Colonic mucosa (tissue), 4 donors: ENCODE measurements at regions not wholly inside any gene's neighbourhood (a gene's known extent, or its start where the extent isn't known, plus 50 kb on each side); places are given as distances from the start of the nearest gene placed in this dataset.

ENCODE experiments used
- DNase-seq: peaks from one replicate; pipeline ENCODE4 v3.0.0-alpha.2; 2020
- H3K27ac ChIP-seq: fragments of 200-600 bp; one replicate; pipeline ENCODE4 v1.8.0; 2021
- H3K27me3 ChIP-seq: fragments of 200-600 bp; one replicate; pipeline ENCODE4 v1.8.0; 2021
- H3K36me3 ChIP-seq: fragments of 200-600 bp; one replicate; pipeline ENCODE4 v1.8.0; 2021
- H3K4me1 ChIP-seq: fragments of 200-600 bp; one replicate; pipeline ENCODE4 v1.8.0; 2021; ENCODE audit warnings: mild to moderate bottlenecking
- H3K4me3 ChIP-seq: fragments of 200-600 bp; one replicate; pipeline ENCODE4 v1.8.0; 2021
- H3K9ac ChIP-seq, 2 donors: one replicate each; pipeline ENCODE4 v1.7.0; 2013; ENCODE audit warnings: control low read depth in 2 of 2, low read depth in 2 of 2, low read length in 2 of 2
- H3K9me3 ChIP-seq: fragments of 200-600 bp; one replicate; pipeline ENCODE4 v1.8.0; 2021
- CTCF ChIP-seq: fragments of 200-600 bp; IDR thresholded peaks from one replicate; pipeline ENCODE4 v1.8.0; 2022; ENCODE audit warnings: antibody characterized with exemption, mild to moderate bottlenecking
- intact Hi-C: fragments of 100-400 bp; cut with DNase I; formaldehyde crosslinking; loops from one replicate; pipeline ENCODE4 v1.14.1; 2022
- donor health status: healthy.
- donor health status: DM: no; HTN: no; CAD: no.
- donor health status: DM: no; HTN: no; CAD: no.

- TF ChIP-seq CTCF: no peak
- DNase-seq: no peak
- no peaks in the 10 kb centered on the region for H3K36me3 ChIP-seq
- H3K4me3 ChIP-seq: no peak overlapping the region
- no peak overlapping the region for H3K9ac ChIP-seq
- H3K9me3 ChIP-seq: no peaks in the 10 kb centered on the region
- no peaks in the 10 kb centered on the region for H3K4me1 ChIP-seq
- H3K27ac ChIP-seq: no peak overlapping the region
- no peaks in the 10 kb centered on the region for H3K27me3 ChIP-seq
- intact Hi-C loops: no loop called here
Observed at GRCh38 chr5:97979740-97980139, 793.7 kb upstream of the RGMB start.

DNA sequence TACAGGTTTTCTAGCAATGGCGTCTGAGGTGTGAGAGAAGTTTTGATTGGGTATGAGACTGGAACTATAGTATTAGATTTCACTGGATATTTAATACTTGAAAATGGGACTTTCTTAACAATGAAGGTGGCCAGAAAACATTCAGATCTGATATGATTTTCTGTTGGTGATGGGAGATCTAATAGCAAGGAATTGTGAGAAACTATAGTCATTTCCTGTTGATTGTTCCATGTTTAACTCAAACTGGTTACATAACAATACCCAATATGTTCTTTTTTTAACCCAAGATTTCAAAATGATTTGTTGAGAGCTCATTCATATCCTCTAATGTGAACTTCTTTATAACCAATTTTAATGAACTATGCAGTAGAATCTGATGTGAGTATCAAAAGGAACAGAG is 793.2 kb upstream of the RGMB start:
- Histone ChIP-seq H3K27me3 (no peaks in the 10 kb centered on the region), H3K36me3 (no peaks in the 10 kb centered on the region), H3K4me1 (no peaks in the 10 kb centered on the region), H3K4me3 (no peak overlapping the region), H3K9ac (no peak overlapping the region), H3K9me3 (no peaks in the 10 kb centered on the region), H3K27ac (no peak overlapping the region)
- TF ChIP-seq CTCF: no peak
- no peak for DNase-seq
- intact Hi-C loops: no loop called here

DNA sequence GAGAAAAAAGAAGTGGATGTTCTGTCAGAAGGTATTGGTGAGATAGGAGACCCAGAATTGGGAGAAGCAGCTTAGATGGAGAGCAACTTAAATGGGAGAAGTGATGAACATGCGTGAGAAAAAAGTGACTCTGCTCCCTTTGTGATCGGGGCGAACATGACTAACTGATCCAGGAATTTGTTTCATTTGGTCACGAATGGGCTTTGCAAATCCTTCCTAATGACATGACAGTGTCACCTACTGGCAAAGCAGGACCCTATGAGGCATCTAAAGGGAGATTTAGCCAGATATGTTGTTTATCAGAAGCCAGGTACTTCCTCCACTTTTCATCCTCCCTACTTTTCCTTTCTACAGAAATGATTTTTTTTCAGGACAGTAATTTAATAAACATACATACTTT is 787.4 kb upstream of the RGMB start:
- TF ChIP-seq CTCF: no peak
- intact Hi-C loops: no loop called here
- no peak for DNase-seq
- no peak overlapping the region for H3K4me3 ChIP-seq
- no peak overlapping the region for H3K9ac ChIP-seq
- no peak overlapping the region for H3K27ac ChIP-seq
- no peaks in the 10 kb centered on the region for H3K27me3 ChIP-seq
- H3K4me1 ChIP-seq: no peaks in the 10 kb centered on the region
- H3K9me3 ChIP-seq: no peaks in the 10 kb centered on the region
- no peaks in the 10 kb centered on the region for H3K36me3 ChIP-seq

- no peaks in the 10 kb centered on the region for H3K27me3 ChIP-seq
- H3K27ac ChIP-seq: no peak overlapping the region
- H3K9ac ChIP-seq: no peak overlapping the region
- intact Hi-C loops: no loop called here
- H3K9me3 ChIP-seq: no peaks in the 10 kb centered on the region
- TF ChIP-seq CTCF: no peak
- no peaks in the 10 kb centered on the region for H3K36me3 ChIP-seq
- H3K4me1 ChIP-seq: no peaks in the 10 kb centered on the region
- H3K4me3 ChIP-seq: no peak overlapping the region
- no peak for DNase-seq
Observed at GRCh38 chr5:97991236-97991635, 782.2 kb upstream of the RGMB start.

- no peaks in the 10 kb centered on the region for H3K36me3 ChIP-seq
- H3K27me3 ChIP-seq: no peaks in the 10 kb centered on the region
- H3K4me3 ChIP-seq: no peak overlapping the region
- H3K9ac ChIP-seq: no peak overlapping the region
- H3K27ac ChIP-seq: no peak overlapping the region
- TF ChIP-seq CTCF: no peak
- H3K4me1 ChIP-seq: no peaks in the 10 kb centered on the region
- no peaks in the 10 kb centered on the region for H3K9me3 ChIP-seq
- DNase-seq: no peak
- intact Hi-C loops: no loop called here
Observed at GRCh38 chr5:97998941-97999340, 774.5 kb upstream of the RGMB start.

DNA sequence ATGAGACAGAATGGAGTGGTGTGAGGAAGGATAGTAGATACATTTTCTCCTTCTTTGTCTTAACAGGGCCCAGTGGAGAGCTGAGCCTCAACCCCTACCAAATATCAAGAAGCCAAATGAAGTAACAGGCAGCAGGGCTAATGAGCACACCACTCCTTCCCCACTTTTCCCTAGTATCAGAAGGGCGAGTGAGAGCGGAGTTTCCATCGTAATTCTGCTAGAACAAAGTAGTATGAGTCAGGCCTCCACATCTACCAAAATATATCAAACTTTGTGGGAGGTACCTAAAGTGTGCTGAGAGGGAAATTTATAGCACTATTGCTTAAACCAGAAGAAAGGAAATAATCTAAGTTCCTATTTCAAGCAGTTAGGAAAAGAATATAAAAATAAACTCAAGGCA is 769.0 kb upstream of the RGMB start:
- Histone ChIP-seq H3K9ac (no peak overlapping the region), H3K27ac (no peak overlapping the region), H3K36me3 (no peaks in the 10 kb centered on the region), H3K4me3 (no peak overlapping the region), H3K4me1 (no peaks in the 10 kb centered on the region), H3K9me3 (no peaks in the 10 kb centered on the region), H3K27me3 (no peaks in the 10 kb centered on the region)
- DNase-seq: no peak
- no peak for TF ChIP-seq CTCF
- intact Hi-C loops: no loop called here
